Testis (tissue), 2 donors: ENCODE measurements at regions not wholly inside any gene's neighbourhood (a gene's known extent, or its start where the extent isn't known, plus 50 kb on each side); places are given as distances from the start of the nearest gene placed in this dataset.

Experiments used
- DNase-seq: peaks from one replicate; pipeline ENCODE4 v3.0.0-alpha.2; 2019
- H3K27ac ChIP-seq, 2 donors: fragments of 200-600 bp; sonication (generic); one replicate each; pipeline ENCODE4 v1.5.1; 2019
- H3K27me3 ChIP-seq: fragments of 200-600 bp; sonication (generic); one replicate; pipeline ENCODE4 v1.5.1; 2019
- H3K36me3 ChIP-seq: fragments of 200-600 bp; sonication (generic); one replicate; pipeline ENCODE4 v1.5.1; 2017; ENCODE audit warnings: low read depth; ENCODE audit errors: missing control alignments
- H3K4me1 ChIP-seq: fragments of 200-600 bp; sonication (generic); one replicate; pipeline ENCODE4 v1.5.1; 2019
- H3K4me3 ChIP-seq, 2 donors: fragments of 200-600 bp; sonication (generic); one replicate each; pipeline ENCODE4 v1.5.1; 2017 to 2019
- H3K9me3 ChIP-seq: fragments of 200-600 bp; sonication (generic); one replicate; pipeline ENCODE4 v1.5.1; 2017
- CTCF ChIP-seq, 3 experiments: fragments of 450-650 bp in 2 of 3; fragments of 200-600 bp in 1 of 3; sonication (generic) in 1 of 3; IDR thresholded peaks; one replicate each; pipeline ENCODE4 v1.5.1; 2016 to 2019; ENCODE audit warnings: antibody characterized with exemption in 3 of 3, mild to moderate bottlenecking in 2 of 3, moderate library complexity in 1 of 3
- POLR2A ChIP-seq: fragments of 450-650 bp; IDR thresholded peaks from one replicate; pipeline ENCODE4 v1.6.1; 2017; ENCODE audit warnings: antibody characterized with exemption, mild to moderate bottlenecking, moderate library complexity
- WGBS, 2 donors: methylation state at CpG; one replicate each; pipeline ENCODE4 v1.1.5; 2018; 5-methylcytosine and 5-hydroxymethylcytosine counted together
- intact Hi-C: fragments of 100-400 bp; cut with DNase I; formaldehyde crosslinking; loops from one replicate; pipeline ENCODE4 v1.15.1; 2023; ENCODE audit warnings: low total_unique reads

DNA sequence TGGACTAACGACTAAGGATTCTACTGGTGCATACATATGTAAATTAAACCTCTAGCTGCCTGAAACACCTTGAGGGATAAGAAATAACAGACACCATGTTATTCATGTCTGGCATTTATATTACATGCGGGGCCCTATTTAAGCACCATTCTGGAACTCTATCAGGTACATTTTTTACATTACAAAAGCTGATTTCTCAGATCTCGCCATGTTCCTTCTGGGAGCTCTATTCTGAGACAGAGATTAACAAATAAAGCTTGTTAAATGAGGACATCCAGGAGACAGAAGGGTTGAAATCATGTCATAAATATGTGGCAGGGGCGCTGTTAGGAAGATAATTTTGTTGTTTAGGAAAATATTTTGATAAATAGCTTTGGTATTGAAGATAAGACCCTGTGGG is 93.4 kb upstream of the SLIT3 start:
- intact Hi-C loops: no loop called here
- H3K36me3 ChIP-seq: no peaks in the 10 kb centered on the region
- no peaks in the 10 kb centered on the region for H3K9me3 ChIP-seq
- no peak overlapping the region for H3K4me3 ChIP-seq
- no peaks in the 10 kb centered on the region for H3K4me1 ChIP-seq
- DNase-seq: no peak
- H3K27ac ChIP-seq: no peak overlapping the region
- TF ChIP-seq POLR2A: no peak
- TF ChIP-seq CTCF (IDR thresholded peaks at IDR 0.05): no peak
- no peaks in the 10 kb centered on the region for H3K27me3 ChIP-seq
- WGBS, 2 donors: 71 to 78% methylated on average over 4 of the region's 4 CpGs

- intact Hi-C loops: no loop called here
- no peaks in the 10 kb centered on the region for H3K9me3 ChIP-seq
- no peak overlapping the region for H3K4me3 ChIP-seq
- no peaks in the 10 kb centered on the region for H3K36me3 ChIP-seq
- H3K27me3 ChIP-seq: no peaks in the 10 kb centered on the region
- H3K4me1 ChIP-seq: no peaks in the 10 kb centered on the region
- no peak for TF ChIP-seq CTCF (IDR thresholded peaks at IDR 0.05)
- TF ChIP-seq POLR2A: no peak
- H3K27ac ChIP-seq: no peak overlapping the region
- DNase-seq: no peak
- WGBS, 2 donors: 67 to 77% methylated on average over 1 of the region's 1 CpG
Measured at GRCh38 chr5:169393907-169394306, 93.0 kb upstream of the SLIT3 start.

DNA sequence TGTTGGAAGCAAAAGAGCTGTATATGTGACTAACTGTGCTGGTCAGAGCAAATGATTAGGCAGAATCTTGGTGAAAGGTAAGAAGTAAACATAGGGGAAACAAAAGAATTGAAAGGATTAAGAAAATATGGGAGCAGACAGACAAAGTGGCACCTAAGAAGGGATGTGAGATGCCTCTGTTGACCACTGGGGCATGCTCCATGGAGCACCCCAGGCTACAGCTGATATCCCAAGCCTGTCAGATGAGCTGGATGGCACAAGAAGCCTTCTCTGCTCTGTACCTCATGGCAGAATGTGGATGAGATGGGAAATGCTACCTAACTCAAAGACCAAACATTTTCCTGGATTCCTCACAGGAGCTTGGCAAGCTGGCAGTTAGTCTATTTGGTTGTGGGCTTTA is 89.3 kb upstream of the SLIT3 start:
- Histone ChIP-seq H3K27me3 (no peaks in the 10 kb centered on the region), H3K9me3 (no peaks in the 10 kb centered on the region), H3K4me3 (no peak overlapping the region), H3K36me3 (no peaks in the 10 kb centered on the region), H3K27ac (no peak overlapping the region), H3K4me1 (no peaks in the 10 kb centered on the region)
- intact Hi-C loops: no loop called here
- no peak for DNase-seq
- TF ChIP-seq POLR2A (no peak), CTCF (IDR thresholded peaks at IDR 0.05) (no peak)

DNA sequence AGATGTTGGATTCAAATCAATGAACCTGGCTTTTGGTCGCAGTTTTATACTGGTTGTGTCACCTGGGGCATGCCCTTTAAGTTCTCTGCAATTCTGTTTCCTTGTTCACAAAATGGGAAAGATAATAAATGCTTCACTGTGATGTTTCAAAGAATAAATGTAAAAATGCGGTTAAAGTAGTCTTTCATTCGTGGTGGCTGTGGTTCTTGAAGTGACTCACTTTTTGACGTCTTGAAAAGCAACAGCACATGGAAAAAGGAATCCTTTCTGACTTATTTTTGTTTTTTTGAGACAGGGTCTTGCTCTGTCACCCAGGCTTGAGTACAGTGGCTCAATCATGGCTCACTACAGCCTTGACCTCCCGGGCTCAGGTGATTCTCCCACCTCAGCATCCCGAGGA is 88.4 kb upstream of the SLIT3 start:
- Histone ChIP-seq H3K4me3 (no peak overlapping the region), H3K4me1 (no peaks in the 10 kb centered on the region), H3K9me3 (no peaks in the 10 kb centered on the region), H3K27ac (no peak overlapping the region), H3K36me3 (no peaks in the 10 kb centered on the region), H3K27me3 (no peaks in the 10 kb centered on the region)
- no peak for DNase-seq
- WGBS, 2 donors: 90 to 92% methylated on average over 6 of the region's 6 CpGs
- TF ChIP-seq POLR2A (no peak), CTCF (IDR thresholded peaks at IDR 0.05) (no peak)
- intact Hi-C loops: no loop called here

- Histone ChIP-seq H3K27me3 (no peaks in the 10 kb centered on the region), H3K27ac (no peak overlapping the region), H3K4me3 (no peak overlapping the region), H3K9me3 (no peaks in the 10 kb centered on the region), H3K4me1 (no peaks in the 10 kb centered on the region), H3K36me3 (no peaks in the 10 kb centered on the region)
- intact Hi-C loops: no loop called here
- DNase-seq: no peak
- TF ChIP-seq CTCF (IDR thresholded peaks at IDR 0.05): no peak
- no peak for TF ChIP-seq POLR2A
Measured at GRCh38 chr5:169385636-169386035, 84.7 kb upstream of the SLIT3 start.
